ENCODE measurements at regions not wholly inside any gene's neighbourhood (a gene's known extent, or its start where the extent isn't known, plus 50 kb on each side); places are given as distances from the start of the nearest gene placed in this dataset.

- no TSS peak for BruUV-seq (replicated peaks)
- intact Hi-C loops (cut with micrococcal nuclease; ENCODE audit: unreplicated experiment): no loop called here
- TF ChIP-seq REST (IDR thresholded peaks at IDR 0.05; ENCODE audit: insufficient read depth in 1 of 2, low read depth in 2 of 2, low read length in 1 of 2) (no peak), TCF7L2 (IDR thresholded peaks at IDR 0.05; ENCODE audit: low read depth, low read length) (no peak), POLR2AphosphoS5 (IDR thresholded peaks at IDR 0.05; ENCODE audit: low read depth, low read length) (no peak)
Measured at GRCh38 chr16:73230651-73231050, 182.7 kb upstream of the ZFHX3 start.

GRCh38 chr16:73228649-73229048, 180.7 kb upstream of the ZFHX3 start:
- DNase-seq (ENCODE audit: low read depth, low spot score): no peak
- peaks cover 13% of the 10 kb centered on the region for H3K27me3 ChIP-seq (ENCODE audit: control insufficient read depth, insufficient read depth, low read length)
- intact Hi-C loops (cut with micrococcal nuclease; ENCODE audit: unreplicated experiment): no loop called here
- no peak overlapping the region for H3K4me3 ChIP-seq (ENCODE audit: low read depth in 2 of 2, low read length in 2 of 2)
- H3K4me1 ChIP-seq (ENCODE audit: control insufficient read depth, insufficient read depth, low read length): no peaks in the 10 kb centered on the region
- no peak for ATAC-seq
- no peak for TF ChIP-seq SIN3A (IDR thresholded peaks at IDR 0.05; ENCODE audit: borderline replicate concordance, insufficient read depth, low read depth, low read length)
- TF ChIP-seq POLR2AphosphoS5 (IDR thresholded peaks at IDR 0.05; ENCODE audit: low read depth, low read length): no peak
- TF ChIP-seq TCF7L2 (IDR thresholded peaks at IDR 0.05; ENCODE audit: low read depth, low read length): no peak
- no peak for TF ChIP-seq REST (IDR thresholded peaks at IDR 0.05; ENCODE audit: insufficient read depth in 1 of 2, low read depth in 2 of 2, low read length in 1 of 2)
- TF ChIP-seq, protein P1, sequence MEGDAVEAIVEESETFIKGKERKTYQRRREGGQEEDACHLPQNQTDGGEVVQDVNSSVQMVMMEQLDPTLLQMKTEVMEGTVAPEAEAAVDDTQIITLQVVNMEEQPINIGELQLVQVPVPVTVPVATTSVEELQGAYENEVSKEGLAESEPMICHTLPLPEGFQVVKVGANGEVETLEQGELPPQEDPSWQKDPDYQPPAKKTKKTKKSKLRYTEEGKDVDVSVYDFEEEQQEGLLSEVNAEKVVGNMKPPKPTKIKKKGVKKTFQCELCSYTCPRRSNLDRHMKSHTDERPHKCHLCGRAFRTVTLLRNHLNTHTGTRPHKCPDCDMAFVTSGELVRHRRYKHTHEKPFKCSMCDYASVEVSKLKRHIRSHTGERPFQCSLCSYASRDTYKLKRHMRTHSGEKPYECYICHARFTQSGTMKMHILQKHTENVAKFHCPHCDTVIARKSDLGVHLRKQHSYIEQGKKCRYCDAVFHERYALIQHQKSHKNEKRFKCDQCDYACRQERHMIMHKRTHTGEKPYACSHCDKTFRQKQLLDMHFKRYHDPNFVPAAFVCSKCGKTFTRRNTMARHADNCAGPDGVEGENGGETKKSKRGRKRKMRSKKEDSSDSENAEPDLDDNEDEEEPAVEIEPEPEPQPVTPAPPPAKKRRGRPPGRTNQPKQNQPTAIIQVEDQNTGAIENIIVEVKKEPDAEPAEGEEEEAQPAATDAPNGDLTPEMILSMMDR (IDR thresholded peaks at IDR 0.05): no peak
- H3K36me3 ChIP-seq (ENCODE audit: control insufficient read depth, insufficient read depth, low read length): no peaks in the 10 kb centered on the region
- CTCF ChIA-PET: no interaction called here
- in situ Hi-C loops (cut with HindIII; ENCODE audit: low pct_unique_long_range_greater_than_20kb, low sequenced_read_pairs): no loop called here
- no peak overlapping the region for H3K27ac ChIP-seq (ENCODE audit: low read length)
- no TSS peak for BruUV-seq (replicated peaks)
- no peaks in the 10 kb centered on the region for H3K9me3 ChIP-seq (ENCODE audit: control insufficient read depth, insufficient read depth, low read depth, low read length)
- POLR2A ChIA-PET: no interaction called here

More at GRCh38 chr16:73230651-73231050, 182.7 kb upstream of the ZFHX3 start:
- no peak overlapping the region for H3K27ac ChIP-seq (ENCODE audit: low read length)
- H3K27me3 ChIP-seq (ENCODE audit: control insufficient read depth, insufficient read depth, low read length): peaks cover 15% of the 10 kb centered on the region
- in situ Hi-C loops (cut with HindIII; ENCODE audit: low pct_unique_long_range_greater_than_20kb, low sequenced_read_pairs): no loop called here
- DNase-seq (ENCODE audit: low read depth, low spot score) (no peak), ATAC-seq (no peak)
- no peaks in the 10 kb centered on the region for H3K4me1 ChIP-seq (ENCODE audit: control insufficient read depth, insufficient read depth, low read length)
- CTCF ChIA-PET: no interaction called here
- H3K36me3 ChIP-seq (ENCODE audit: control insufficient read depth, insufficient read depth, low read length): no peaks in the 10 kb centered on the region
- no peaks in the 10 kb centered on the region for H3K9me3 ChIP-seq (ENCODE audit: control insufficient read depth, insufficient read depth, low read depth, low read length)
- POLR2A ChIA-PET: interaction anchor here (0.5 kb wide), 1 partner anchor 10 kb away, joined by 3 read pairs; no protein-coding TSS in a partner anchor
- no peak overlapping the region for H3K4me3 ChIP-seq (ENCODE audit: low read depth in 2 of 2, low read length in 2 of 2)

Measured in Panc1 (cell line).